HG02763 (cell line): ENCODE measurements at regions not wholly inside any gene's neighbourhood (a gene's known extent, or its start where the extent isn't known, plus 50 kb on each side); places are given as distances from the start of the nearest gene placed in this dataset.

Source experiments
- ATAC-seq: cut with Tn5 transposase; IDR thresholded peaks from one replicate; pipeline ENCODE4 v1.9.1; 2021; ENCODE audit warnings: mild to moderate bottlenecking, moderate library complexity; ENCODE audit not compliant: unreplicated experiment

DNA sequence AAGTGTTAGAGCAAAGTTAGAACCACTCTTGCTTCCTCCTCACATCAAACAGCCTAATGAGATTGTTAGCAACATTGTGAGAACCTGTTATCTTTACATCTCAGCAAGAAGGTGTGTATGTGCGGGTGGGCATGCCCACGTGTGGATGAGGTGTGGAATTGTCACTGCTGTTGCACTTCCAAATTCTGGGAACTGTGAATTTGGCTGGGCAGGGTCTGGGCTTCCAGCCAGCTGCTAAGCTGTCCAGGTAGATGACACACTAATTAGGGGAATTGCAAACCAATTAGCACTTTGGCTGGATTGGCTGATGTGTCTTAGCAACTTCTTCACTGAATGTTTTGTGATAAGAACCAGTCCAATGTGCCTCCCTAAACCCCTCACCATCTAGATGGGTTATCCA lies 848.2 kb downstream of the DHX35 start:
- ATAC-seq = no peak

DNA sequence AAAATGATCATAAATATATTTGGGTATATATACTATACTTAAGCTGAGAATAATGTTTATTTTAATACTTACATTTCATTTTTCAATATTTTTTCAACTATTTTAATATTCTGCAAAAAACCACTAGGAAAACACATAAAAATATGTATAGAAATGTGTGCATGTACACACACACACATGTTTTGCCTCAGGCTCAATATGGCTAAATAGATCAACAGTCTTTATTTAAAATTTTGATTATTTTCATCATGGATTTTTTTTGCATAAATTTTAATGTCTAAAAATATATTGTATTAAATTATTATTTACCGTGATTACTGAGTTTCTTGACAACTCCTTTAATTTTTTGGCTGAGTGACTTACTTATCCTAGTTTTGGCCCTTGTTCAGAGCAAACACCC lies 846.5 kb downstream of the DHX35 start:
- no peak for ATAC-seq

DNA sequence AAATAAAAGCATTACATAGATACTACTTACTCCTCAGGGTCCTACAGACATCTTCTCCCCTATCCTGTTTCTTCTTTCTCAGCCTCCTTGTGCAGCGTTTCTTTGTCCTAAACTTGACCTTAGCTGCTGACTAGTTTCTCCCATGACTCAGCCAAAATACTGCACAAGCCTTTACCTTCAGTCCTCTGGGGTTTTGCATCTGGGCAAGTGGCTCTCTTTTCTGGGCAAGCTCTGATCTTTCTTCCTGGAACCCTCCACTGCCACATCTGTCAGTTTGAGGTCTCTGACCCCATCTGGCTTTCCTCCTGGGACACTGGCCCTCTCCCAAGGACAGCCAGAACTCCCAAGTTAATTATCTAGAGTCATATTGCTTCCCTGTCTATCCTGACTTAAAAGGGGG lies 838.4 kb downstream of the DHX35 start:
- peak; percentile 61 for ATAC-seq

DNA sequence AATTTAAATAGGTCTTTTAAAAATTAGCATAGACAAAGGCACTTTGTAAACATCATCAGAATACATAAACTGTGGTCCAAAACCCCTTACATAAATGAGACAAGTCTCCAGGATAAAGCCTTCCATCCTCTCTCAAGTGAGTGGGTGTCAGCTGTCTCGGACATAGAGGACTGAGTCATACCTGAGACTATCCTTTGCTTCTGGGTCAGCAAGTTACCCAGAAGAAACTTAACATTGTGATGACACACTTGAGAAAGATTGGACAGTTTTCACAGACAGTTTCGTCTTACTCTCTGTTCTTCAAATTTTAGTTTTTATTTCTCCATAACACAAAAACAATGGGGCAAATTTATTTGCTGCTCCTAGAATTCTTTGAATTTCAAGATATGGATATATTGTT lies 838.0 kb downstream of the DHX35 start:
- peak; percentile 74 for ATAC-seq

DNA sequence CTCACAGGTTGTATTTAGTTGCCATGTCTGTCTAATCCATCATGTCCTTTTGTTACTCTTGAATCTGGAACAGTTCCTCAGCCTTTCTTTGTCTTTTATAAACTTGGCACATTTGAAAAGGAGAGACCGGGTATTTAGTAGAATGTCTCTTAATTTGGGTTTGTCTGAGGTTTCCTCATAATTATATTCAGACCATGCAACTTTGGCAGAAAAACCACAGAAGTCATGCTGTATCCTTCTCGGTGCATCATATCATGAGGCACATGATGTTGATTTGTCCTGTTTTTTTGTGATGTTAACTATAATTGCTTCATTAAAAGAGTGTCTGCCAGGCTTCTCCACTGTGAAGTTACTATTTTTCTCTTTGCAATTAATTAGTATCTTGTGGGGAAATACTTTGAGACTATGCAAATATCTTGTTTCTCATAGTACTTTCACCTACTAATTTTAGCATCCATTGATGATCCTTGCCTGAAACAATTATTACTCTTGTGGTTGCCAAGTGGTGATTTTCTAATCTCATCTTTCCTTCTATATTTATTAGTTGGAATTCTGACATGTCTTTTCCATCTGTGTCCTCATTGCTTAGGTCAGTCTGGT lies 837.3 kb downstream of the DHX35 start:
- ATAC-seq = no peak

DNA sequence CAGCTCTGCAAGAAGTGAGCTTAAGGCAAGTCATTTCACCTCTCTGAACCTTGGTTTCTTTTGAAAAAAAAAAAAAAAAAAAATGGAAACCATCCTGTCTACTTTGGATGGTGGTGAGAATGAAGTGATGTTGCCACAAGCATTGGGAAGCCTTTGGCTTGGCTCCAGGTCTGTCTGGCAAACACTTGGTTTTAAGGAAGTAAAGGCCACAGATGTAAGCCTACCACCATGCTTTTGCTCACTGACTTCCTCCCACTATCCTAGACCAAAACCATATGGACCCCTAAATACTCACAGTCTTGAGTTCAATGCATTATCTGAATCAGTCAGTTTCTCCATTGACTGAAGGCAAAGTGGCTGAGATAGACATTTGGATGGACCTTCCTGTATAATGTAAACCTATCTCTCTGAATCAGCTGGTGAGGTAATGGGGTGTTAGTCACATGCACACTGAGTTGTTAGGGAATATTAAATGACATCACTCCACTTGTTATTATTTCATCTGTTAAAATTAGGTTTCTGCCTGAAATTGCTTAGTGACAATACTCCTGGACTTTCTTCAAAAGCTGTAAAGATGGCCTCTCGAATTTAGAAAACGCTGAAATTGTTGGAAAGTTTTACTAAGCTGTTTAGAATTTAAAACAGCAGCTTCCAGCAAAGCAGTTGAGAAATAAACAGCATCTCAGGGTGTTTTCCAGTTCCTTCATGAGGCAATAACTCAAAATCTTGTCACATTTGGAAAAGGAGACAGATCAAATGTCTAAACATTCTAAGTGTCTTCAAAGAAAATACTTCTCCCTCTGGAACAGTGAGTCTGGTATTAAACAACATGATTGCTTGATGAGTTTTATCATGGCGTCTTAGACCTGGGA lies 833.5 kb downstream of the DHX35 start:
- no peak for ATAC-seq

DNA sequence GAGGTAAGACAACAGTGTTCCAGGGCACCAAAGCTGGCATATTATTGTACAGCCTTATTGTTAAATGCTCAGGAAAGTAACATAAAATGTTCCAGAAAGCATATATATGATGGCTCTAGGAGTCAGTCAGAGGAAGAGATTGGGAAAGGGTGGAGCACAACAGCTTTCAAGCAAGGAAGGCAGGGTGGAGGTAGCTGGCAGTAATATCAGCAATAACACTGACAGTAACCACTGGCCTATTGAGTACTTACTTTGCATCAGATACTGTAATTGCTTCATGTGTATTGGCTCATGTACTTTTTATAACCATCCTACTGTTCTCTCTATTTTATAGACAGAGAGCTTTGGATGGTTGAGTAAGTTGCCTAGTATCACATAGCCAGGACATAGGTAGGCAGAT lies 830.2 kb downstream of the DHX35 start:
- no peak for ATAC-seq

DNA sequence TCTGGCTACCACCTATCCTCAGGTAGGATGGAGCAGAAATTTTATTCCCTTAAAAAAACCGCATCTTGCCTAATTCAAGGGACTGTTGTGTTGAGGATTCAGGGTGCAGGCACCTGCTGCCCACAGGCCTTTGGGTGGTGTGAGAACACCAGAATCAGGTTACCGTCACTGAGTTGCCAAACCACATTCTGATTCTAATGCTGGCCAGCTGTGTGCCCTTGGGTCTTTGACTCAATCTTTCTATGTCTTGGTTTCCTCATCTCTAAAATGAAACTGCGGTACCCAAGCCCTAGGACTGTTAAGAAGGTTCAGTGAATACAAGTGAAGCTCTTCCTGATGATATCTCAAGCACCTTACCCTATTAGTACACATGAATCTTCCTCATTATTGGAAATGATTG lies 827.3 kb downstream of the DHX35 start:
- ATAC-seq = no peak

DNA sequence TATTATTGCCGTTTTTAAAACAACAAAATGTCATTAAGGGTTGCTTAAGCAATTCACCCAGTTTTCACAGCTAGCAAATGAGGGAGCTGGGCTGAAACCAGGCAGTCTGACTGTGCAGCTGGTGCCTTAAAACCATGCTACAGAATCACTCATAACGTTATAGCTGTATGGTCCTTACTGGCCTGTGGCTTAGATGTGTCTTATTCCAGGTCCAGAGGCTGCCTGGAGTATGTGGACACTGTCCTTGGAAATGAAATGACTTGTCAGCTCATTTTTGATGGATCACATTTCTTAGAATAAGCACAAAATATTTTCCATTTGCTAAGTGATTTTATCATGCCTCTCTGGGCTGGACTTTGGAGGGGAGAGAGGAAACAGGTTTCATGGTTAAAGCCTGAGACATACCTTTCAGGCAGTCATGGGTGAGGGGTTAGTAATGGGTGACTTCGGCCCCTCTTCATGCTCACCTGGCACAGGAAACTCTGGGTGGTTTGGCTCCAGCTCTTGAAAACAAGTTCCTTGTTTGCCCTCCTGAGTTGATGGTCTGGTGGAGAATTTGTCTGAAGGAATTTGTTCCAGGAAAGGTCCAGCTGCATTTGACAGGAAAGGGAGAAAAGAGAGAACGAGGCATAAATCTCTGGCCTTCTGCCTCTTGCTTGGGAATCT lies 823.2 kb downstream of the DHX35 start:
- no peak for ATAC-seq

DNA sequence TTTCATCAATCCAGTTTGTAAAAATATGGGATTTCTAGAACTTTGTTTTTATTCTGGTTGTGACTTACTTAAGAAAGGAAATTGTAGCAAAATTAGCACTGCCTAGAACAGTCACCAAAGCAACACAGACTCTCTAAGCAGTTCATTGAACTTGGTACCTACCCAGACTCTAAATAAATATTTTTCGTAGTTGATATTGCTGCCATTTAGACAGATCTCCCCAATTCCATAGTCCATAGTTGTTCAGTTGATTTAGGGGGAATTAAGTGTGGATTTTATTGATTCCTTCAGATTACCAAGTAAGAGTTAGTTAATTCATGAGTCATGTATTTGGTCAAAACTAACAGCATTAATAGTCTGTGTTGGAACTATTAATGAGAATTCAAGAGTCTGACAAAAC lies 822.5 kb downstream of the DHX35 start:
- no peak for ATAC-seq

DNA sequence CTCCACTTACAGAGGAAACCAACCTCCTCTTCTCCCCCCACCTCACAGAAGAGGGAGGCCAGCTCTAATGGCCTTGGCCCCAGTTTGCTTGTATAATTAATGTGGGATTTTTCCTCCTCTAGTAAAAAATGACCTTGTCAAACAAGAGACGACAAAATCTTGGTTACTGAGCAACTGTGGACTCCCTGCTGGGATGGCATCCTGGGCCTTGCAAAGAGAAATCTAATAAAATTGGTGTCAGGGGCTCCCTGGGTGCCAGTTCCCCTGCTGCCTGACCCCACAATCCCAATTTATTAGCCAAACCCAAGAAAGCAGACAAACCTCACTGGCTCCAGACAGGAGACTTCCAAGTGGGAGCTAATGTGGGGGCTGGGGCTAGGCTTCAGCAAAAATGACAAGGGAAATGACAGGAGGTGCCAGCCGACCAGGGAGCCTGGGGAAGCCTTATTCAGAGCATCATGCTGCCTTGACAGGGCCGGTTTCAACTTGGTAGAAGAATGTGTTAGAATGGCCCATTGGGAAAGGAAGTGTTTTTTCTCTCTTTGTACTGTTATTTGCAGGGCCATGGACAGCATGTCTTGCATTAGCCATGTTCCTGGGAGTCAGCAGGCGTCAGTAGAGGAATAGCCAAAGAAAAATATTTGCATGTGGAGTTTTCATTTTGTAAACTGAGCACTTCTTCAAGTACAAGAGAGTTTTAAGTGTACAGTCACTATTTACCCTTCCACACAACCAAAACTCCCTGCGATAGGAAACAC lies 816.9 kb downstream of the DHX35 start:
- ATAC-seq = no peak

DNA sequence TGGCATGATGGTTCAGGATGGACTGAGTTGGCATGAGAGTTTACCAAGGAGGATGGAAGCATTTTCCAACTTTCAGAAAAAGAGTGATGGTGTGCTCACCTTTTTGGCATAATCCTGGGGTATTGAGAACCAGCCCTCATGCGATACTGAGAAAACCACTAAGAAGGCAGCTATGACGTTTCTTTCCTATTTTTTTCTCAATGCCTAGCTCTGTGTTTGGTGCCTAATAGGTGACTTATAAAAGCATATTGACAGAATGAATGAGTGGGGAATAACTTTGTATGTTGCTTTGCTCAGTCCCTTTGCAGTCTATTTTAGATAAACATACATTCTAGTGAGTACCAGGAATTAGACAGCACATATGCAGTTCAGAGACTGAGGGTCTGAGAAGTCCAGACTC lies 816.3 kb downstream of the DHX35 start:
- ATAC-seq = no peak

DNA sequence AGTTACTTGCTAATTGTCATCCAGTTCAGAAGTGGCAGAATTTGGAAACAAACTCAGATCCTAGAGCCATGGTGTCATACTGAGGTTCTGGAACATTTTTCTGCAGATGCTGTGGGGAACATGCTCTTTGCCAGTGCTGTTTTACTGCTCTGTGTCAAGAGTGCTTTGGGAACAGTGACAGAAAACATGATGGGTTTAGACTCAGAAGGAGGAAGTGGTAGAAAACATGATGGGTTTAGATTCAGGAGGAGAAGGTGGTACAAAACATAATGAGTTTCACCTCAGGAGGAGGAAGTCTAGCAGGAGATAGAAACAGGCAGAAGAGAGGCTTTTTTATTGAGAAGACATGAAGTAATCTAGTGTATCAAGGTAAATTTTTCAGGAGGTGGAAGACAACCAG lies 815.5 kb downstream of the DHX35 start:
- ATAC-seq = no peak

DNA sequence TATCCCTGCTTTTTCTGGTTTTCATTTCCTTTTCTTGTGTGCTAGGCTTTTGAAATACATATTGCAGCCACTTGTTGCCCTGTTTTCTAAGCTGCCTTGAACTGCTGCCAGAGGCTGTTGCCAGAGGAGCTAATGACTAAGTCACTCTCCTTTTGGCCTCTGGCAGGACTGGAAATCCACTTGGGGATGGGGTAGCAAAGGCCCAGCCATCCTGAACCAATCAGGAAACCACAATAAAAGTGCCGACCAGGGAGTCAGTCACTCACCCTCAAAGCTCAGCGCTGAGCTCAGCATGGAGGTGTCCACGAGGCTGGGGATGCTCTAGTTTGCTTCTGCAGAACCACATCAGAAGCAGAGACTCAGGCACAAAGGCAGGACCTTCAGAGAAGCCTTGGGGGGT lies 813.0 kb downstream of the DHX35 start:
- ATAC-seq = no peak

DNA sequence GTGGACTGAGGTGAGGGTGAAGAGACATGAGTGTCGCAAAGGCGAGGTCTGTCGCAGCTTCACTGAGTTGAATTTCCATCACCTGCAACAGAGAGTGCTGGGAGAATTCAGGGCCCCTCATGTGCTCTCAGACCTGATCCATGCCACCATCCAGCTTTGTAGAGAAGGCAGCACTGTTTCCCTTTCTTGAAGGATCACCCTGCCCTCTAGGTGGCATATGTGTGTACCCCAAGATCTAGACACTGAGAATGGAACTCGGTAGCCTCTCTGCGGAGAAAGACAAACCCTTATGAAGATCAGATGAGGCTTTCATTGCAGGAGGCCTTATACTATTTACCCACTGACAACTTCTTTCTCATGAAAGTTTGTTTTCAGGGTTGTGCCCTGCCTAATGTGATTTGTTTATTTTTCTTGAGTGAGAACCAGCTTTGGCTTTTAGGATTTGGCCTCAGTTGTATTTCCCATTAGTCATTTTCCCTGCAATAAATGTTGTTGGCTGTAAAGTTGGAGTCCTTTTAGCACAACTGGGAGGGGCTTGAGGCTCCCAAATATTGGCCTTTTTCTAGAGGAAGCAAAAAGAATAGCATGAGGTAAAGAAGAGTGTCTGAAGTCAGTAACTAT lies 811.3 kb downstream of the DHX35 start:
- ATAC-seq = no peak

DNA sequence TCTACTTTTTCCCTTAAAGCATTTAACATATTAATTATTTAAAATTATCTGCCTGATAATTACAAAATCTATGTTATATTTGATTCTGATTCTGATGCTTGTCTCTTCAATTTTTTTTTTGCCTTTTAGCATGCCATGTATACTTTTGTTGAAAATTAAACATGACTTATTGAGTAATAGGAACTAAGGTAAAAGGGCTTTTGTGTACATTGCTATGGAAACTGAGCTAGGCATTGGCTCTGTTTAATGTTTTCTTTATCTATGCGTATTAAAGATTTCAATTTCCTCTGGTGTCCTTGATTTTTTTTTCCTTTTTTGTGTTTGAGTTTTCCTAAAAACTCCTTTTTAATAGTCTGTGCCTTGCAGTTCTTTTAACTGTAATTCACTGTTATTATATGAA lies 805.2 kb downstream of the DHX35 start:
- no peak for ATAC-seq

DNA sequence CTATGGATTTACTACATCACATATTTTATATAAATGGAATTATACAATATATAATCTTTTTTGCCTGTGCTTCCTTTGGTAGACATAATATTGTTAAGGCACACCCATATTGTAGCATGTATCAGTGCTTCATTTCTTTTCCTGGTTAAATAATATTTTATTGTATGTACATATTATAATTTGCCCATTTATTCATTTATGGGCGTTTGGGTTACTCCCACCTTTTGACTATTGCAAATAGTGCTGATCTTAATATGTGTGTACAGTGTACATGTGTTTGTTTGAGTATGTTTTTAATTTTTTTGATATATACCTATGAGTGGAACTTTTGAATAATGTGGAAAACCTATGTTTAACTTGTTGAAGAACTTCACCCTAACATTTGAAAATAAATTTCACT lies 804.2 kb downstream of the DHX35 start:
- no peak for ATAC-seq

DNA sequence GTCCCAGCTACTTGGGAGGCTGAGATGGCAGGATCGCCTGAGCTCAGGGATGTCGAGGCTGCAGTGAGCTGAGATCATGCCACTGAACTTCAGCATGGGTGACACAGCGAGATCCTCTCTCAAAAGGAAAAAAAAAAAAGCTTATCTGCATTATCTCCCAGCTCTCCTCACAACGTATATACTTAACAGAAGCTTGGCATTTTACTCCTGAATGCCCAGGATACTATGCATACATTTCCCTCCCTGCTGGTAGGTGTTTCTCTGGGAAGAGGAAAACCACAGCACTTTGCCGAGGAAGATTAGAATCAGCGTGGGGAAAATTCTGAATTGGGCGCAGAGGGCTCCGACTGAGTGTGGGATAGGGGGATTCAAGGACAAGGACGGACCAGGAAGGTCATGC lies 800.6 kb downstream of the DHX35 start:
- ATAC-seq = no peak

DNA sequence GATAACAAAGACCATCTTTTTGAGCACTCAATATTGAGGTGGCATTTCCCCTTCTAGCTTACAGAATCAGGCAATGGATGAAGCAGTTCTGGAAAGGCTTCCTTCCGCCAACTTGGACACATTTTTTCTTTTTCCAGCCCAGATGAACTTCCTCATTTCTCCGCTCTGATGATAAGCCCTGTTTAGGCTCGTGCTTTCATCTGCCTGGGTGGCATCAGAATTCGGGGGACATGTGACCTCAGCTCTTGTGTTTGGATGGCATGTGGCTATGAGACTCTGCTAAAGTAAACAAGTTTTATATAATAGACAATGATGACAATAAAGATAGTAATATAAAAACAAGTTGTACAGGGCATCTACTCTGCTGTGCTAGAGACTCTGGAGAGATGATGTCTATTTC lies 796.7 kb downstream of the DHX35 start:
- no peak for ATAC-seq

DNA sequence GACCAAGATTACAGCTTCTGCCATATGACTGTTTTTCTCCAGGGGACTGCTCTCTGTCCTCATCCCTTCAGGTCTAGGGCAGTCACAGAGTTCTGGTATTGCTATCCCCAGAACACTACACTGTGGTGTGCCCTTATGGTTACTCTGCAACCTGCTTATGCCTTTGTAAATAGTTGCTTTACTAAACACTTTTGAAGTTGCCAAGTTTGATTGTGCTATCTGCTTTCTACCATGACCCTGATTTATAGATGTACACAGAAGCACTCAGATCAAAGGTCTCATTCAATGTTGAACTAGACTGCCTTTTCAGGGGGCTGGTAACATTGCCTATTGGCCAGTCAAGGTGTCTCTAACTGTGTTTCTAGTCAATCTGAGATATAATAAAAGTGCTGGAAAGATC lies 794.7 kb downstream of the DHX35 start:
- ATAC-seq = no peak

DNA sequence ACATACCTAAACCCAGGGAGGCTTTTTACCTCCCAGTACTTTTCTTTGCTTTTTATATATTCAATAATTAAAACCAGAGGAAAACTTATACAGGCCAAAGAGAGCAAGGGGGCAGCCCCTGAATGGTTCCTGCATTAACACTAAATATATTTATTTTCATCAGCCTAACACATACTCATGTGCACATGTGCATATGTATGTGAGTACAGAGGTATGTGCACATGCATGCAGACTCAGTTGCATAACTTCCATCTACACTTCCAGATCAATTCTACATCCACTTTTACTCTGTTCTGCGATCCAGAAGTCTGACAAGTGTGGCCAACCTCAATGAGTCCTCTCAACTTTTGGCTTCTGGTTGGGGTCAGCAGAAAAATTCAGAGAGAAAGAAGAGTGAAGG lies 794.2 kb downstream of the DHX35 start:
- no peak for ATAC-seq
